MM.1S (cell line): ENCODE measurements at regions not wholly inside any gene's neighbourhood (a gene's known extent, or its start where the extent isn't known, plus 50 kb on each side); places are given as distances from the start of the nearest gene placed in this dataset.

ENCODE experiments used
- CTCF ChIP-seq: fragments of 300-600 bp; sonication (generic); IDR thresholded peaks from 2 replicates; pipeline ENCODE4 v1.5.1; 2016; ENCODE audit warnings: antibody characterized with exemption, low read length, mixed read lengths
- EZH2 ChIP-seq: fragments of 300-600 bp; sonication (generic); optimal IDR thresholded peaks from 2 replicates; pipeline ENCODE3; 2017; ENCODE audit warnings: low read depth, mild to moderate bottlenecking, antibody characterized with exemption, low read length, mixed read lengths
- EZH2phosphoT487 ChIP-seq: fragments of 300-600 bp; sonication (generic); IDR thresholded peaks from 2 replicates; pipeline ENCODE4 v1.6.1; 2018; ENCODE audit warnings: antibody characterized with exemption, low read length

DNA sequence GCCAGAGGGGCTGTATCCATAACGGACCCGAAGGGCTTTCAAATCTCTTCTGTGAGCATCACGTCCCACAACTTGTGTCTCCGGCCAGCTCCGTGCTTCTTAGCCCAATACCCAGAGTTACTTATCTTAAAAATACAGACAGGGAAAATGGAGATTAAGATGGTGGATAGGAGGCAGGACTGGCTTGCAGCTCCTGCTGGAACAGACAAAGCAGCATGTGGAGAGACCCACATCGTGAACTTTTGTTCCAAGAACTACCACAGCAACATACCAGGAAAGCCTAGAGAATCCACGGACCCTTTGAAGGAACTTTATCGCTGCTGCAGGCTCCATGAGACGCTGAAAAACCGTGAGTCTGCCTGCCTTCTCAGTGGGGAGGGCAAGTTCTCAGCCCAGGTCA, 113.7 kb downstream of the RNASET2 start:
- TF ChIP-seq CTCF (no peak), EZH2 (no peak), EZH2phosphoT487 (no peak)
